ENCODE measurements at regions not wholly inside any gene's neighbourhood (a gene's known extent, or its start where the extent isn't known, plus 50 kb on each side); places are given as distances from the start of the nearest gene placed in this dataset.

- no peak for DNase-seq (ENCODE audit: low spot score)
Observed at GRCh38 chr11:15882876-15883454, 473.4 kb downstream of the SOX6 start.

GRCh38 chr11:15883455-15883920 is 472.9 kb downstream of the SOX6 start:
- no peak for DNase-seq (ENCODE audit: low spot score)

GRCh38 chr11:15884141-15884540 is 472.2 kb downstream of the SOX6 start:
- DNase-seq (ENCODE audit: low spot score): no peak

DNA sequence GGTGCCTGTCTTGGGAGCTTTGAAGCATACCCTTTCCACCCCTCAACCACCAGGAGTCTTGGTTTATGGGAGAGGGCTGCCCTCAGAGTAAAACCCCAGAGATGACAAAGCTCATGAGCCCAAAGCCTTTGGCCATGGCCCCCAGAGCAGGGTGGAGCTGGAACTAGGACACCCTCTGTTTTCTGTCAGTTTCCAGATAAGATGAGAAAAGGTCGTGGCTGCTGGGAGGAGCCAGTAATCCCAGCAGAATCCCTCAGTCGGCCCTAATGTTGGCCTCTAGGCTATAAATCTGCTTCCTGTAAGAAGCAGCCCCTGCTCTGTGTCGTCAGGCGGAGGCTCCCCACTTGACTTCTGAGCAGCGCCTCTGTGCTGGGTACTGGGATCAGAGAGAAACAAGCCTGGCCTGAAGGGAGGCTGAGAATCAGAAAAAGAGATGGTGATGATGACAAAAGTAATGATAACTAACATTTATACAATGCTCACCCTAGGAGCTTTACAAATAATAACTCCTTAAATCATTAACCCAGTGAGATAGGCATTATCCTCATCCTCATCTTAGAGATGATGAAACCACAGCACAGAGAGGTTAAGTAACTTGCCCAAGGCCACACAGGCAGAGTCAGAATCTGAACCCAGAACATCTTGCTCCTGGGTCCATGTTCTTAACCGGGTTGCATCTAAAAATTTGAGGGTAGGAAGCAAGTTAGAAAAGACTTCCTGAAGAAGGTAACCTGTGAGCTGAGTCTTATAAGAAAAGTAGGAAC is 471.4 kb downstream of the SOX6 start:
- DNase-seq (ENCODE audit: low spot score): no peak

DNA sequence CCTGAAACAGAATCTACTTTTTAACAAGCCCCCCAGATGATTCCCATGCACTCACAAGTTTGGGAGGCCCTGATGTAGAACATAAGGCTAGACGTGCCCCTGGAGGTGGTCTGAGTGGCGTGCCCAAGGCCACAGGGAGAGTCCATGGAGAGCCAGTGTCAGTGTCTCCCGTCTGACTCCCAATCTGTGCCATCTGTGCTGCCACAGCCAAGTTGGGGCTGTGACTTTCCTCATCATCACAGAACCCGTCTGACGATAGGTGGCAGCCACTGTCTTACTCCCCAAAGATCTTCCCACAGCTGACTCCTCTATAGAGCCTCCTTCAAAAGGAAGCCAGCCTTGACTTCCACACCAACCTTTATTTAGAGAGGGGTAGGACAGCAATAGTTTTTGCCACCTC is 470.5 kb downstream of the SOX6 start:
- DNase-seq (ENCODE audit: low spot score): no peak

DNA sequence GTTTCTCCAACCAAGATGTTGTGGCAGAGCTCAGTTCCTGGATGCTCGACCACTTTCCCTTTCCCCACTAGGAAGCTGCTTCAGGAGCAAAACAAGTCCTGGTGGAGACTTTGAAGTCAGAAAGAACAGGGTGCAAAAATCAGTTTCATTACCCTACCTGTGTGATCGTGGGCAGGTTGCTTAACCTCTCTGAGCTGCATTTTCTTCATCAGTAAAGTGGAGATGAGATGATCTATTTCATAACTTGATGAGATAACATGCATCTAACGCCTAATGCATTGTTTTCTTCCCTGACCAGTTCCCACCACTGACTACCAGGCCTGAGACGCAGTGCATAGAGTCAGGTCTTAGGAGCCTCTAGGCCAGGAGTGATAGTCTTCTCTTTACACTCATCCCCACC is 470.0 kb downstream of the SOX6 start:
- DNase-seq (ENCODE audit: low spot score): no peak

DNA sequence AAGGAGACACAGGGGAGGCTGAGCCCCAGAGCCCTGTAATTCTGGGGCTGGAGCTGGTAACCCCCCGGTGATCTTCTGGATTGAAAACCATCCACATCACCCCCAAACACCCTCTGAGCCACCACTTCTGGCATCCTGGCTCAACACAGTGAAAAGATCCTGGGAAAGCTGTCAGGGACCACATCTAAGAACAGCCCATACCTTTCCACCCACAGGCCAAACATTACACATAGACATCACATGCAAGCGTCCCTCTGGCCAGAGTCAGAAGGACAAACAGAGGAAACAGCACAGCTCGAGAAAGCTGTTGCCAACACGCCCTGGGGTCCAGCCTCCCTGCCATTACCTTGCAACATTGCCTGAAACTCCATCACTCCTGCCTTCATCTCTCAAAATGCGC is 469.5 kb downstream of the SOX6 start:
- DNase-seq (ENCODE audit: low spot score): no peak

DNA sequence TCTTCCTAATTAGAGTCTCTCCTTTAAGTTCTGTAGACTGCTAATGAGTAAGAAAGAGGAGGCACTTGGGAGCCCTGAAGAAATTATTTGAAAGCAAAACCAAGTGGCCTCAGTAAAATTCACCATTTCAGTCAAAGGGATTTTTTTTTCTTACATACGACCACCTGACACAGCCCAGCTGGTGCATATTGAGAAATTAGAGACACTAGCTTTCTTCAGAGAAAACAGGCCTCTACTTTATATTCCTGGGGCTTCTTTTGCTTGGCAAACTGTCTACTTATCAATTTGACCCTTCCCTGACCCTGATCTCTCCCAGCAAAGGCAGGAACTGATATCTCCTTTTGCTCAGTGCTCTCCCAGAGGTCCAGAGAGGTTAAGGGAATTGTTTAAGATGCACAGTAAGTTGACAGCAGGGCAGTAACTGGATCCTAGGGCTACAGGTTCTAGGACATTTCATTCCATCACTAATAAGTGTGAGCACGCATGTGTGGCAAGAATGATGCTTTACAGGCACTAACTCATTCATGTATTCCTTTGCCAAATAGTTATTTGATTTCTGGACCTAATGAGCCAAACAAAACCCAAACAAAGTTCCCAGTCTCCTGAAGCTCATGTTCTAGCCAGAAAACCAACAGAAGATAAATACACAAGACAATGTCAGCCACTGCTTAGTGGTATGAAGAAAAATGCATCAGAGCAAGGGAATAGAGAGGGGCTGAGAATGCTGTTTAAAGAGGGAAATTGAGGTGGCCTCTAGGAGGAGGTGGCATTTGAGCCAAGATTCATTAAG is 467.6 kb downstream of the SOX6 start:
- no peak for DNase-seq (ENCODE audit: low spot score)

- no peak for DNase-seq (ENCODE audit: low spot score)
Observed at GRCh38 chr11:15889363-15890030, 466.8 kb downstream of the SOX6 start.

GRCh38 chr11:15890031-15890713 is 466.2 kb downstream of the SOX6 start:
- DNase-seq (ENCODE audit: low spot score): no peak

- no peak for DNase-seq (ENCODE audit: low spot score)
Observed at GRCh38 chr11:15893080-15893492, 463.3 kb downstream of the SOX6 start.

DNA sequence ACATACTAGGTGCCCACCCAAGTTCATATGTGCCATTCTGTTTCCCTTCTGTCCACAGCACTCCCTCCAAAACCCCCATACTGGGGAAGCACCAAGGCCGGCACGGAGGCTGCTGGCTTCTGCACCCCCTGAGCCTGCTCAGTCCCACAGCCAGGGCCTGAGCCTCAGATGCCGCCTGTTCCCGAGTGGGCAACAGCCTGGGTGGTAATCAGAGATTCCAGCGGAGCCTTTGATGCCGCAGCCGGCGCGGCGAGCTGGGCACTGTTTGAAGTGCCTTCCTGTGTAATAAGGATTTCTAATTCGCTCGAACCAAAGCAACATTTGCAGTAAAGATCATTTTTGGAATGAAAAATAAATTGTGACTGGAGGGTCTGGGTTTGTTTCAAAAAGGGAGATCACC is 460.3 kb downstream of the SOX6 start:
- DNase-seq (ENCODE audit: low spot score): no peak

GRCh38 chr11:15896530-15896929 is 459.8 kb downstream of the SOX6 start:
- no peak for DNase-seq (ENCODE audit: low spot score)

DNA sequence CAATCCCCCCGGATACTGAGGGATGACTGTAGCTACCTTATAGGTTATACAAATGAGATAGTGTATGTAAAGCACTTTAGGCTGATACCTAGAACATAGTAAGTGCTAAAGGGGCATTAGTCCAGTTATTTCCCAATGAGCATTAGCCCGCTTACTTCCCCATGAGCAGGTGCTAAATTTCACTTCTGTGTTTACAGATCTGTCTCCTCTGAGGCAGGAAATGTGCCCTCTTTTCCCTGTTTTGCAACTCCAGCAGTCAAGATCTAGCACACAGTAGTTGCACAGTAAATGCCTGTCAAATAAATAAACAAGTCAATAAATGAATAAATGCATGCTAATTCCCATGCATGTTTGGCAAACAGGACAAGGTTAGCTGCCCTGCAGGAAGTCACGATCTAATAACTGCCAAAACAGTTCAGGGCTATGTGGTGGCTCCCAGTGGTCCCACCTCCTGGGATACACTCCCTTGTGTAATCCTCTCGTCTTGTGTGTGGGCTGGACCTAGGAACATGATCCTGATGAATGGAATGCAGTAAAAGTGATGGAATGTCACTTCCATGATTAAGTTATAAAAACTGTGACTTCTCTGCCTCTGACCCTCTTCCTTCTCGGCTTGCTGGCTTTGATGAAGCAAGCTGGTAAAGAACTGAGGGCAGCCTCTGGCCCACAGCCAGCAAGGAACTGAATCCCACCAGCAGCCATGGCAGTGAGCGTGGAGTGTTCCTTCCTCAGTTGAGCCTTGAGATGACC is 459.0 kb downstream of the SOX6 start:
- DNase-seq (ENCODE audit: low spot score): no peak

GRCh38 chr11:15901054-15901453 is 455.3 kb downstream of the SOX6 start:
- no peak for DNase-seq (ENCODE audit: low spot score)

DNA sequence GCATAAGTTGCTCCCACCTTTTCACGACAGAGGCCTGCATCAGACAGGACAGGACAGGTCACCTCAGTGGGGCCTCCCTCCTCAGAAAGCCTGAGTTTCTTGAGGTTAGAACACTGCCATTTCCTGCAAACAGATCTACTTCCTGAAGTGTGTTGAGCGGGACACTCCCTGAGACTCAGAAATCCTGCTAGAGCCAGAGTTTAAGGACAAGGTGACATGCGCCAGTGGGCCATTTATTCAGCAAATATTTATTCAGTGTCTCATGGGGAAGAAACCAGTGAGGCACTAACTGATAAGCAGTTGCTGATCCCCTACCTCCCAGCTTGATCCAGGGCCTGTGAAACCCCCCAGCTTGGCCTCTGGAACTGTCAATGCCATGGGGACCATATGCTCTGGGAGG is 454.6 kb downstream of the SOX6 start:
- no peak for DNase-seq (ENCODE audit: low spot score)

GRCh38 chr11:15903246-15903645 is 453.1 kb downstream of the SOX6 start:
- DNase-seq (ENCODE audit: low spot score): no peak

DNA sequence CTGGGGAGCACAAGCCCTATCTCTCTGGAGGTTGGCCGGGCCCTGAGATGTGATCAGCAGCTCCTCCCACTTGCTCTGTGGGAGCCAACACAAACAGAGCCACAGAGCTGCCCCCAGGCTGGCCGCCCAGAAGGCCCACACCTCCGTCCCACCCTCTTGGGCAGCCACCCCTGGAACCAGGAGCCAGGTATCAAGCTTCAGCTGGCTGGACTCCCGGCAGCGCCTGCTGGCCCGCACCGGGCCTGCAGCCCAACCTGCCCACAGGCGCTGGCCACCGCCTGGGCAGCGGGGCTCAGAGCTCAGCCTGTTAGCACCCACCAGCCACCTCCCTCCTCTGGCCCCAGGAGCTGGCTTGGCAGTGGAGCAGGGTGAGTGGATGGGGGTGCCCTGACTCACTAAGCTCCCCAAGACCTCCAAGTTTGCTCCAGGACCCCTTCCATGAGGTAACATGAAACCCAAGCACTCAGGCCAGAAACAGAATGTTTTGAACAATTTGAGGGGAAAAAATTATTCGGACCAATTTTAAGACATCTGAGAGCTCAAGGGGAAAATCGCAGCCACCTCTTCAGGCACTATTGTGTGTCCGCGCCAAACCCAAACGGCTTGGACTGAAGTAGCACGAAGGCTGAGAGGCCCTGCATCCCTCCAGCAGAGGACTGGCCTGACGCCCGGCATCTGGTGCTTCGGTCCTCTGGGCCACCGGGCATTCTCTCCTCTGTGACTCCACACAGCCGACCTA is 450.8 kb downstream of the SOX6 start:
- DNase-seq (ENCODE audit: low spot score): no peak

DNA sequence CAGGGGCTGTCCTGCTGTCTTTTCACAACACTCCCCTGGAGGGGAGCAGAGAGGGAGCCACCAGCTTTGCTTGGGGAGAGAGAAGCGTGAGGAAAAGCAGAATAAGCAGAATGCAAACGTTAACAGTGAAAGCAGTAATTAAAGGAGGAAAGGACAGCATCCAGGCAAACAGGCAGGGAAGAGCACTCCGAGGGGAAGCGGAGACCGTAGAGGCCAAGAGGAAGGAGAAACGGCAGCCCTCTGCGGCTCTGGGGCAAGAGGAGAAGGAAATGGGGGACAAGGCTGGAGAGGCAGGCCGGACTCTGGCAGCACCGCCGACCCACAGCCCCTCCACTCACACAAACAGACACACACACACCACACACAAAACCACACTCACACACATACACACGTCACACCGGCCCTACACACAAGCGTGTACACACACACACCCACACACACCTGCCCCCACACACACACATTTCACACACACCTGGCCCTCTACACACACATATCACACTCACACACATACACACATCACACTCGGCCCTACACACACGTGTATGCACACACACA is 449.8 kb downstream of the SOX6 start:
- no peak for DNase-seq (ENCODE audit: low spot score)

DNA sequence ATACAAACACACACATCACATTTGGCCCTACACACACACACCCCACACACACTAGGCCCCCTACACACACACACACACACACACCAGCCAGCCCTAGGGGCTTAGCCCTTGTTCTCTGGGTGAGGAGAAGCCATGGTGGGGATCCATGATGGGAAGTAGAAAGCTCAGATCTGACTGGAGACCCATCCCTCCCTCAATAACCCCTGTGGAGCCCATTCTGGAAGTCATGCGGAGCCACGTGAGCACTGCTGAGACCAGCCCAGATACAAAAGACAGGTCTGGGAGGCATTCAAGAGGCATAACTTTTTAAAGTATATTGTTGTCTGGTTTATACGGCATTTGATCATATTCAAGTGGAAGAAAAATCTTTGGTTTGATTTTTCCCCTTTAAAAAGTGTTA is 448.5 kb downstream of the SOX6 start:
- no peak for DNase-seq (ENCODE audit: low spot score)
